GM19395 (cell line): ENCODE measurements at regions not wholly inside any gene's neighbourhood (a gene's known extent, or its start where the extent isn't known, plus 50 kb on each side); places are given as distances from the start of the nearest gene placed in this dataset.

Source experiments
- ATAC-seq: cut with Tn5 transposase; IDR thresholded peaks from one replicate; pipeline ENCODE4 v1.9.1; 2021; ENCODE audit warnings: mild to moderate bottlenecking, moderate library complexity; ENCODE audit not compliant: unreplicated experiment

- ATAC-seq: no peak
Measured at GRCh38 chr18:8962855-8963635, 139.5 kb upstream of the NDUFV2 start.

DNA sequence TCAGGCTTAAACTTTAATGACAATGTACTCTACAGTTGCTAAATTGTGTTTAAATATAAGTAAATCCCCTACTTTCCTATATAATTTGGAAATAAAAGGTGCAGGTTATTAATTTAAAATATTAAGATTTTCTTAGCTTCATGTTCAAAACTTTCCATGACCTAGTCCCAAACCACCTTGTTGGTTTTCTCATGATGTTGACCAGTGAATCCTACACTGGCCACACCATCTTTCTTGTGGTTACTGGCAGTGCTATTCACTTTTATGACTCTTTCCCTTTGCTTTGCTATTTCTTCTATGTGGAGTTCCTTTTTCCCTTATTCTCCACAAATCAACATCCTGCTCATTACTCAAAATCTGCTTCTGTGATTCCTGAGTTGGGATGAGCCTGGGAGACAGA lies 138.6 kb upstream of the NDUFV2 start:
- ATAC-seq: no peak

DNA sequence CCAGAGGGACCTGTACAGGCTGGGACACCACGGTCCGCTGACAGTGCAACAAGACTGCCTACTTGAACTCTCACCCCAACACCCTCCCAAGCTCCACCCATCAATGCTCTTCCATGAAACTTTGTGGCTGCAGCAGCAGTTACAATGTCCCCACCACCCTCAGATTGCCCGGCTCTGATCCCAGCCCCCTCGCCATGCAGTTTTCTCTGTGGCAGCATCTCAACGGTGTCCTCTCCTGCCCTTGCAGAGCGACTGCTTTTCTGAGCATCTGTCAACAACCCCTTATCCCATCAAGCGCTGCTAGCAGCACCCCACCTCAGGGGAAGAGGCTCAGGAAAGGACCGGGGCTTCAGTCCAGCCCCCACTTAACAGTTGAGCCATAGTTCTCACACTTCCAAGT lies 137.1 kb upstream of the NDUFV2 start:
- no peak for ATAC-seq

GRCh38 chr18:8966821-8967220 lies 135.7 kb upstream of the NDUFV2 start:
- ATAC-seq: no peak

- peak; percentile 68 for ATAC-seq
Measured at GRCh38 chr18:8967573-8967972, 134.9 kb upstream of the NDUFV2 start.

DNA sequence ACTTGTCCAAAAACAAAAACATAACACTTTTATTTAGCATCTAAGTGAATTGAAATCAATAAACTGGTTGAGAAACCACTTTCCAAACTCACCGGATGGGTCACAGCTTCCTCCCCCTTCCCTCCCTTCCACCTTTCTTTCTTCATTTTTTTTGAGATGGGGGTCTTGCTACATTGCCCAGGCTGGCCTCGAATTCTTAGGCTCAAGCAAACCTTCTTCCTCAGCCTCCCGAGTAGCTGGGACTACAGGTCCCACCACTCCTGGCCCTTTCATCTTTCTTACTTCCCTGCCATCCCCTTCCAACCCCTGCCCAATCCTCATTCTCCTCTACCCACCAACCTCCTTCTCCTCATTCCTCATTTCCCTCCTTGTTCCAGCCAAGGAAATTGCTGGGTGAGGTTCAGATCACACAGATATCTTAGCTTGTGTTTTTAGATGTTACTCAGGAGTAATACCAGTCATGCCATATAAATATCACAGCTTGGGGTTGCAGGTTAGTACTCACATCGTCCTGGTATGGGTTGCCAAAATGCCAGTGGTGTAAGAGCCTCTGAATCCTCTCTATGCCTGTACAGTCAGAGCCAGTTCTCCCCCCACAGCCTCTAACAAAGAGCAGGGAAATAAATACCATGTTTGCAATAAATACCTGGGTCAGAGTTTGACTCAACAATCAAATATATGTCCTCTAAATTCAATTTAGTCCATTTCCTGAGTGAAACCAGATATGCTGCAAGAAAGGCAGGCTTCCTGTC lies 132.7 kb upstream of the NDUFV2 start:
- ATAC-seq: no peak

DNA sequence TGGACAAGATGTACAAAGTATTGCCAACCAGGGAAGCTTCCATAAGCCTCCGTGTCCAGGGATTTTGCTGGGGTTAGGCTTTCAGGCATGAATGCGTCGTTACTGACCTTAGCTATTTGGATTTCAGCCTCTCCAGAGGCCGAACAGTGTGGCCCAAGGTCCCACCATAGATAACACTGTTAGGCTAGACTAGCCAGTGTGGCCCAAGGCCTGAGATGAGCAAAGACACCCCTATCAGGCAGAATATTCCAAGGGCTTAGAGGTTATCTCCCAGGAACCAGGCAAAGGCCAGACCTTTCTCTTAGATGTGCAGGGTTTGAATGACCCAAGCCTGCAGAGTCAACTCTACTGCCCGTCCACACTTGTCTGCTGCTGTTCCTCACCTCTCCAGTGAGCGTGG lies 131.7 kb upstream of the NDUFV2 start:
- no peak for ATAC-seq

- ATAC-seq: no peak
Measured at GRCh38 chr18:8972116-8972515, 130.4 kb upstream of the NDUFV2 start.

DNA sequence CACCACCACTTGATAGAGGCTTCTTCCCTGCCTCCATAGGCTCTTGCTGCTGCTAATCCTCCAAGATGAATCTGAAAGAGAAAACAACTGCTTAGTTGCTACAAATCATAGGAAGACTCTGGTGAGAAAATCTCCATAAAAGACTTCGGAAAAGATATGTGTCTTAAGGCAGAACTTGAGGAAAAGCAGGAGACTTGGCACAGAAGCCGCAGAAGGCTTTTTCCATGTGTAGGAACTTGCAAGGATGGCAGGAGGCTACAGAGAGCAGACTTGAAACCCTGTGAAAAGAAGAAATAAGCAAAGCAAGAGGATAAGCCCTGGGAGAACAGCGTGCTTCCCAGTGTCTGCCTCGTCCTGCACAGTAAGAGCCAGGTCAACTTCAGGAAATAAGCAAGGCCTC lies 128.2 kb upstream of the NDUFV2 start:
- no peak for ATAC-seq

DNA sequence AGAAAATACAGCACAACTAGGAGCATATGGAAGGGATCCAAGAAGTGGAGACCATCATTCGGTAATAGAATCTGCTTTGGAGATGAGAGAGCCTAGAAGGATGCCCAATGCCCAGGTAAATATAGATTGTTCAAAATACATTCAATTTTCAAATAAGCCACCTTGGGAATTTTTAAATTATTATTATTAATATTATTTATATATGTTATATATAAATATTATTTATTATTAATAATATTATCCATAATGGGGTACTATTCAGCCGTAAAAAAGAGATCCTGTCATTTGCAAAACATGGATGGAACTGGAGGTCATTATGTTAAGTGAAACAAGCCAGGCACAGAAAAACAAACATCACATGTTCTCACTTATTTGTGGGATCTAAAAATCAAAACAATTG lies 127.8 kb upstream of the NDUFV2 start:
- ATAC-seq: no peak

GRCh38 chr18:8975624-8976023 lies 126.9 kb upstream of the NDUFV2 start:
- ATAC-seq: no peak

GRCh38 chr18:8976606-8977005 lies 125.9 kb upstream of the NDUFV2 start:
- ATAC-seq: no peak

DNA sequence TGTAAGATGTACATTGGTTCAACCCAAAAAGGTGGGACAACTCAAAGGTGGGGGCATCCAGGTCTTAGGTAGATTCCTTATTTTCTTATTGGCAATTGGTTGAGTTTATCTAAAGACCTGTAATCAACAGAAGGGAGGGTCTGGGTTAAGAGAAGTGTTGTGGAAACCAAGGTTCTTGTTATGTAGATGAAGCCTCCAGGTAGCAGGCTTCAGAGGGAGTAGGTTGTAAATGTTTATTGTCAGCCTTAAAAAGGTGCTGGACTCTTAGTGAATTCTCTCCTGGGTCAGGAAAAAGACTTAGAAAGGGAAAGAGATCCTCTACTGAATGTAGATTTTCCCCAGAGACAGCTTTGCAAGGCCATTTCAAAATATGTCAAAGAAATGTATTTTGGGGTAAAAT lies 125.3 kb upstream of the NDUFV2 start:
- no peak for ATAC-seq

- no peak for ATAC-seq
Measured at GRCh38 chr18:8977701-8978100, 124.8 kb upstream of the NDUFV2 start.

GRCh38 chr18:8978394-8978793 lies 124.1 kb upstream of the NDUFV2 start:
- ATAC-seq: no peak

- no peak for ATAC-seq
Measured at GRCh38 chr18:8979258-8979988, 123.1 kb upstream of the NDUFV2 start.

- no peak for ATAC-seq
Measured at GRCh38 chr18:8980496-8980895, 122.0 kb upstream of the NDUFV2 start.

GRCh38 chr18:8980918-8981317 lies 121.6 kb upstream of the NDUFV2 start:
- no peak for ATAC-seq

DNA sequence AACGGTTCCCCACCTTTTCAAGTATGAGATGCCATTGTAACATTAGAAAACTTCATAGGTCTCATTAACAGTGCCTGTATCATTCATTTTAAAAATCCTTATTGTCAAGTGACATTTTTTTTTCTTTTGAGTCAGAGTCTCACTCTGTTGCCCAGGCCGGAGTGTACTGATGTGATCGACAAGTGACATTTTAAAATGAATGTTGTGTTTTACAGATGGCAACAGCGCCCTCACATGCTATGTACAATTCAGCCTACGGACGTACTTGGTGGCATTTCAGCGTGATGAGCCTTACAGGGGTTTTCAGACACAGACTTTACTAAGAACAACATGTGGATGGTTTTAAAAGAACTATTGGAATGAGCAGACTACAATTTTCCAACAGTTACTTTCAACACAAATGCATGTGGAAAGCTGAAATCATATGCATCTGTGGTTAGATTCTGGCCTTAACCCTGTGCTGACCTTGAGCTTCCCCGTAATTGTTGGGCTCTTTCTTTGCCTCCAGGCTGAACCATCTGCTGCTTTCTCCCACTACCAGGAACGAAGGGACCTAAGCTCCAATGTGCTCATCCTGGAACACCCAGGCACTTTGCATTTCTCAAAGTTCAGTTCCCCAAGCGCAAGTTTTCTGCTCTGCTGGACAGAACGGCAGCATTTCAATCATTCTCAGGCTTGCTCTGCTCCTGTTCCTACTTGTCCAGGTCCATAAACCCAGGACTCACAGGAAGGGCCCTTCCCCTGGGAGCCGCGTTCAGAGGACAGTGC lies 119.9 kb upstream of the NDUFV2 start:
- no peak for ATAC-seq

DNA sequence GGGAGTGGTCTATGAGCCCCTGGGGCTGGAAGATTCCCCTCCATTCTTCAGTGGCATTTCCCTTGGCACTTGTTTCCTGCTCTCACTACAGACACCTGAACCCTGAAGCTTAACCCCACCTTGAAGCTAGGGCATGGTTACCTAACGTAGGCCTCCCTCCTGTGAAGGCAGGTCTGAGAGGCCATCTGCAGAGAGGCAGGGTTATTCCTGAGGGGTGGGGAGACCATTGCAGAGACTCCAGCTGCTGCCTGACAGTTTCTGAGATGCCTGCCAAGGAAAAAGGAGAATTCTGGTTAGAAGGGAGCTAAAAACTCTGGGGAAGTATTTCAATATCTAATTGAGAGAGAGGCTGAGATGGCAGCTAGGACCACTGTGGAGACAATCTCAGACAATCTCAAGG lies 119.3 kb upstream of the NDUFV2 start:
- no peak for ATAC-seq

DNA sequence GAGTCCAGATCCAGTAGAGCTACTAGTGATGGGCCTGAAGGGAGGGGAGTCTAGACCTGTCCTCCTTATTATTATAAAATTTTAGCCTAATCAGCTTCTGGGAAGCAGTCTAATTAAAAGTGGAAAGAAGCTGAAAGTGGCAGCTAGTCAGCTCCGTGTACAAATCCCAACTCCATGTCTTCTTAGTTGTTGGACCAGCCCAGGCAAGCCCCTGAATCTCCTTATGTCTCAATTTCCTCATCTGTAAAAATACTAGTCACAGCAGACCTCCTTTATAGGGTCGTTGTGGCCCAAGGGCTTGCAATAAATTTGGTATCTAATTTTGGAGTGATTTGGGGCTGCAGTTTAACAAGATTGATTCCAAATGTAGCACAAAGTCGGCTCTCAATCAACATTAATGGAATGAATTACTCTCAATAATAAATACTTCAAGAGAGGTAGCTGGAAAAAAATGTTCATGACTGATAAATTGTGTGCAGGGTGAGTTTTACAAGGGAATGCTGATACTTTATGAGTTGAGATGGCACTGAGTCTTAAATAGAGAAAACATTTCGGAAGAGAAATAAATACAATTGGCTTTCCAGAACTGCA lies 118.3 kb upstream of the NDUFV2 start:
- no peak for ATAC-seq
